HG03469 (cell line): ENCODE measurements at regions not wholly inside any gene's neighbourhood (a gene's known extent, or its start where the extent isn't known, plus 50 kb on each side); places are given as distances from the start of the nearest gene placed in this dataset.

Experiments
- ATAC-seq: cut with Tn5 transposase; IDR thresholded peaks from one replicate; pipeline ENCODE4 v1.9.1; 2021; ENCODE audit warnings: mild to moderate bottlenecking, moderate library complexity, moderate number of reproducible peaks; ENCODE audit not compliant: unreplicated experiment

DNA sequence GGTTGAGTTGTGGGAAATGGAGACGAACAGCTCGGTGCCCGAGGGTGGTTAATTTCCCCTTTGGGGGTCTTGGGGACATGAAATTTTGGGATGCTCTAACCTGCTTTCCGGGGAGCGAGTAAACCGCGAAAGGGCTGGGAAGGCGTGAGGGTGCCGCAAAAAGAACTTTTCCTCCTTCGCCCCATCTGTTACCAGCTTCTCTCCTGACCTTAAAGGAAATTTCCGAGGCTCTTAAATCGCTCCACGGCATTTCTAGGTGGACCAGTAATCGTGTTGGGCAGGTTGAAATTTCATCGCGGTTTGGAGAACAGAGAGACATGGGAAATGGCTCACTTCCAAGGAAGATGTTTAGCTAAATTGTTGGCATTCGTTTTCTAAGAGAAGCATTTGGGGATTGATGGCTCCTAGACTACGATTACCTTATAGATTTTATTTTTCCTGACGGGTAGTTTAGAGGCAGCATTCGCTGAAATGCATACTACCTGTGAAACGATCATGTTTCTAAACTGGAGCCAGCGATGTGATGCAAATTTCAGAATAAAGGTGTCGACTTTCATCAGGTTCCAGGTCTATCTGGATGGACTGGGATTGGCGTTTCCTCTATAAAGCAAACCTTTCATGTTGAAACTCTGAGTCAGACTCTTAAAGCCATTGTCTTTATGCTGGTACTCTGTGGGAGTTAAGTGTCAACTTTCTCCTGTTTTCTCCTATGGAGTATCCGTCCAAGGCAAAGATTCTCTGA, 414.5 kb downstream of the PCNX1 start:
- ATAC-seq = no peak

DNA sequence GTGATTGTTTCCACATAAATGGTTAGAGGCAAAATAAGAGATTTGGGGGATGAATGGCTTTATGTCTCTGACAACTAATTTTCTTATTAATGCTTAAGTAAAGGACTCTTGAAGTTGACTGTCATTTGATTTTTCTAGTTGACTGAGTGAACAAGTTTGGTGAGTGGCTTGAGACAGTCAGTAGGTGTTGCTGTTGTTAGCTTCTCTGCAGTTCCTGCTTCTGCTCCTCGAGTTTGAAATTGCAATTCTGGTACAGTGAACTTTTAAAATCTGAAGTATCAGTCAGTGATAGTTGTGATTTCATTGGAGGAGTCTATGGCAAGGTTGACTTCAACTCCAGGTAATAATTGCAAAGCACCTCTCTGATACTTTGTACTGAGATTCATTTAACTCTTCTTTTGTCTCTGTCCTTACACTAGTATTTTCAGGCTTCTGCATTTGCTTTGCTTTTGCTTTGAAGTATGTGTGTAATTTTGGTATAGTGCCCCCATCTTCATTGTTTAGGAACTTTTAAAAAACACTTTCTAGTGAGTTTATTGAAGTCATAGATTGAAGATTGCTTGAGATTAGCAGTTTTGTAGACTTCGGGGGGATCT, 415.5 kb downstream of the PCNX1 start:
- no peak for ATAC-seq

DNA sequence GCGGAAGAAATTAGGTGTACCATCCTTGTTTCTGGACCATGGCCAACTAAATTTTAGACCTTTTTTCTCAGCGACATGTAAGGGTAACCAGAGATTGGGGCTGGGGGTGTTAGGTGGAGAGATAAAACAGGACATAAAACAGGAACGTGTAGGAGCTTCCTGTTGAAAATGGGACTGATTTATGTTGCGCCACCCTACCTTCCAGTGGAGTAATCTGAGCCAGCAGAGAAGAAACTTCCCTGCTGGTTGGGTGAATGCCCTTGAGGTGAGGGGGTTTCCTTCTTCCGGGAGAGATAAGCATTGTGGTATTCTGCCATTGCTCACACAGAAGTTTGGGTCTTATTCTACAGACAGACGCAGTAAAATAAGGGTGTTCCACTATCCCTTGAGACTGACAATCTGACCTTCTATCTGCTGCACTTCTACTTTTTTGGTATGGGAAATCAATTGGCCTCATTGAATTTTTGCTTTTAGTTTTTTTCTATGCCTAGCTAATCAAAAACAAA, 417.6 kb downstream of the PCNX1 start:
- ATAC-seq = peak; percentile 21

DNA sequence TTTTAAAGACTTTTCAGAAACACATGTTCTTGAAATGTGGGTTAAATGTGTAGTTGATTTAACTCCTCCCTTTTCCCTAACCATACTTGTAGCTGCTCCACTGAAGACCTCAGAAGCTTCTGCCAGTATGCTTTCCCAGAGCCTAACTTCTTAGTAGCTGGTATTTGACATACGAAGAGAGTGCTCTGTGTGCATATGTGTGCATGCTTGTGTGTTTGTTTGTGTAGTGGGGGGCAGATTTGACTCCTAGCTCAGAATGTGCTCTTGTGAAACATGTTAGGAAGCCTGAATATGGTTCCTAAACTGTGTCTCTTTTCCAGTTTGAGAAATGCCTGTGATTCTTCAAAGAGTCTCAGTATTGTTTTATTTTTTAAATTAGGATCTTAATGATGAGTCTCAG, 420.4 kb downstream of the PCNX1 start:
- ATAC-seq = no peak

DNA sequence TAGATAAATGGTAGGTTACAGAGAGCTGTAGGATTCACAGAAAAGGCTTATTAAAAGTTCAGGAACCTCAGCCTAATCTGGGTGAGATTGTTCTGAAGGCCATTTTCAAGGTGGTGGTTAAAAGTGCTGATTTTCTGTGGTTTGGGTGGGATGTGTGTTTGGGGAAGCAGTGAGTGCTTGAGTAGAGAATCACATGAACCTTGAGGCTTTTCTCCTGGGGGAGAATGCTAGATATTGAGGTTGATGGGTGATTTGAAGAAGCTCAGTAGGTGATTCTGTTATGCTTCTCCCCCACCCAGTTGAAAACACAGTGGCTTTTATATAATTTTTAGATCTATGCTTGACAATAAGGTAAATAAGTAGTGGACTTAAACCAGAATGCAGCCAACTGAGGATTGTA, 420.9 kb downstream of the PCNX1 start:
- no peak for ATAC-seq

DNA sequence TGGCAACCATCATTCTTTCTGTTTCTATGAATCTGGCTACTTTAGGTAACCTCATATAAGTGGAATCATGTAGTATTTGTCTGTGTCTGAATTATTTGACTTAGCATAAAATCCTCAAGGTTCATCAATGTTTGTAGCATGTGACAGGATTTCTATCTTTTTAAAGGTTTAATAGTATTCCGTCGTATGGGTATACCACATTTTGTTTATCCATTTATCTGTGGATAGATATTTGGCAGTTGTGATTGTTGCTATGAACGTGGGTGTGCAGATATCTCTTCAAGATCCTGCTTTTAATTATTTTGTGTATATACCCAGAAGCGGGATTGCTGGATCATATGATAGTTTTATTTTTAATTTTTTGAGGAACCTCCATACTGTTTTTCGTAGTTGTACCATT, 421.7 kb downstream of the PCNX1 start:
- no peak for ATAC-seq

DNA sequence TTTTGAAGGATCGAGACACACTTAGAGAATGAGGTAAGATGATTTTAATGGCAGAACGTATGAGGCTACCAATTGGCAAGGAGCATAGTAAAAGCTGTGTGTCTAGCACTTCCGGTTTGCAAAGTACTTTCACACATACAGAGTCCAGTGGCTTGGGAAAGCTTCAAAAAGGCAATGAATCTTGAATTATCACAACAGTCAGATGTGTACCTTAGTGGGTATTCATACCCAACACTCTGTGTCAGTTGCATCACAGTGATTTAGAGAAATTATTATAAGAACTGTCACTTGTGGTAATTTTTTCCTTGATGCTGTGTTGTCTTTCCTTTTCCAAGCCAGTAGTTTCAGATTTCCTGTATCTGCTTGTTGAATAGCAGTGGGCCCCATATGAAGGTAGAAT, 424.1 kb downstream of the PCNX1 start:
- no peak for ATAC-seq

DNA sequence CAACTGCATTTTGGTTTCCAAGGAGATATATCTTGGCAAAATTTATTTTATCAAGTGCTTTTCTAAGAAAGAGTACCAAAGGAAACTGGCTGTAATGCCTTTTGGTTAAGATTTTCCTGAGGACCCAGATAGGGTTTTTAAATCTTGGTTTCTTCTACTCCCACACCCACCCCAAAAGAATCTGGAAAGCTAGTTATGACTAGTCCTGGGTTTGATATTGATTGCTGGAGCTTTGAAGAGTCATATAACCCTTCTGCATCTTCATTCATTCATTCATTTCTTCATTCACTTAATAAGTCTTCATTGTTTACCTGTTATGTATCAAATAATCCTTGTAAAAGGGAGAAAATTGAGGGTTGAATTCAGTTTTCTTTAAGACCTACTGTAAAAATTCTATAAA, 425.2 kb downstream of the PCNX1 start:
- no peak for ATAC-seq

DNA sequence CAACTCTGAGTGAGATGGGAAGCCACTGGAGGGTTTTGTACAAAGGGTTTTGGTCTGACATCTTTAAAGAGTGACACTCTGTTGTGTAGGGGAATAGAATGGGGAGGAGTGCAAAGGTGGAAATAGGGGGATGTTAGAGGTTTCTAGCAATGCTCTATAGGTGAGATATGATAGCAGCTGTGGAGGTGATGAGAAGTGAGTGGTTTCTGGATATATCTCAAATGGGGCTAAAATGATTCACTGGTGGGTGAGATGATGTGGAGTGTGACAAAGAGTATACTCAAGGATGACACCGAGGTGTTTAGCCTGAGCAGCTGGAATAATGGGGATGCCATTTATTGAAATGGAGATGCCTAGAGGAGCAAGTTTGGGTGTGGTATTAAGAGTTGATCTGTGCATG, 426.4 kb downstream of the PCNX1 start:
- no peak for ATAC-seq

DNA sequence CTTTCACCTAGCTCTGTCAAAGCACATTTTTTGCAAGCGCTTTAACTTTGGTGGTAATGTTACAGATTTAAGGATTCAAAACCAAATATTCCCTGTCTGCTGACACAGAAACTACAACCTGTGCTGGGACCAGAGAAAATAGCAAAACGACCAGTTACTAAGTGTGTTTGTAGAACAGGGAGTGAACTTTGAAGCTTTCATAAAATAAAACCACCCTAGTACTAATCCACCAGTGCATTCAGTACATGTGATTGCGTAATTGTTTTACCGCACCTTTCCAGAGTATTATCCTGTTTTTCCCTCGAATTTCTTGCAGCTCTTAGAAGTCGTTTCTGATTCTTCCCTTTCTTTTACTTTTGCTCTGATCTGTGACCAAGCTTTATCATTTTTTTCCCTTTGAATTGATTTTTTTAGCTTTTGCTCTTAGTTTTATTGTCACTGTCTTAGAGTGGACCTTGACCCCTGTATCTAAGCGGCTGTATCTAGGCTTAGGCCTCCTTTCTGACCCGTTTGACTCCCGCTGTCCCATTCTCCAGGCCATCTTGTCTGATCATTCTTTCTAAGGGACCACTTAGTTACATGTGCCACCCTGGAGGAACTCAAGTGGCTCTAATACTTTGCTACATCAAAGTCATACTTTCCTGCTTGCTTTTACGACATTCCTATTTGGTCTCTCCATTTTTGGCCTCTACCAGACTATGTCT, 429.4 kb downstream of the PCNX1 start:
- ATAC-seq = no peak

DNA sequence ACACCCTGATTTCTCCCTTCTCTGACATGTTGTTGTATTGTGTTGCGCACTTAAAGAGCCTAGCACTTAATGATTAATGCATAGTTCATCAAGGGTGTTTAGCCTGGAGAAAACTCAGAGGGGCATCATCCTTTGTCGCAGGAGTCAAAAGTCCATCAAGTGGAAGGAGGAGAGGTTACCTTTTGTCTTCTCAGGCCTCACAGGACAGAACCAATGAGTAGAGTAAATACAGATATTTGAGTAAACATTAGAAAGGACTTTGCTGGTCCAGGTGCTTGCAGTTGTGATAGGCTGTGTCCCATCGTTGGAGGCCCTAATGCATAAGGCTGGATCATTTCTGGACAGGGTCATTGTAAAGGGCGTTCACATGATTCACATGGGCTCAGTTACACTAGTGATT, 430.9 kb downstream of the PCNX1 start:
- no peak for ATAC-seq

DNA sequence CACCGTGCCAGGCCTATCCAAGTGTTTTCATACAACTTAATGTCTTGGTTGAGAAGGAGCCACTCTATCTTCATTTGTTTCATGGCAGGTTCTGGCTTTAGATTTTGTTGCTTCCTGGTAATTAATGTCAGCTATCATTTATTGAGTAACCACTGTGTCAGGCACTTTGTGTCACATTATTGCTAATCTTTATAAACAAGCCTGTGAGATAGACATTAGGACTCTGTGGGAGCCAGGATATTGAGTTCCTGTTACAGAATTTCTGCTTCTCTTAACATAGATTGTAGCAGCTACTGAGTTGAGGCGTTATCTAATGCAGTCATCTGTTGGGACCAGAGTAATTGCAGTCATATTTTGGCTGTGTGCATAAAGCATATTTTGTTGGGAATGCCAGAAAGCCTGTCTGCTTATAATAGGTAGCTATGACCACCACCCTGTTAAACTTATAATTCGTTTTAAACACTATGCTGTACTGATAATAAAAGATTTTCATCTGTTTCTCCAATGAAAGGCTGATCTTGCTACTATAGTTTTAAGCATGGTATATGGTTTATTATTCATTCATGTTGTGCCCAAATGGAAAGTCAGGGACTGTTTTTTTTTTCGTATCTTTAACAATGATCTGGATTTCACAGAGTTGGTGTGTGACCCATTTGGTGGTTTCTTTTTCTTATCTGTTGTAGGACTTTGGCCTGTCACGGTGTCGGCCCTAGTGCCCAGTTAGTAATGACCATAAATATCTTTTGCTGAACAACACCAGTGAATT, 432.6 kb downstream of the PCNX1 start:
- no peak for ATAC-seq

DNA sequence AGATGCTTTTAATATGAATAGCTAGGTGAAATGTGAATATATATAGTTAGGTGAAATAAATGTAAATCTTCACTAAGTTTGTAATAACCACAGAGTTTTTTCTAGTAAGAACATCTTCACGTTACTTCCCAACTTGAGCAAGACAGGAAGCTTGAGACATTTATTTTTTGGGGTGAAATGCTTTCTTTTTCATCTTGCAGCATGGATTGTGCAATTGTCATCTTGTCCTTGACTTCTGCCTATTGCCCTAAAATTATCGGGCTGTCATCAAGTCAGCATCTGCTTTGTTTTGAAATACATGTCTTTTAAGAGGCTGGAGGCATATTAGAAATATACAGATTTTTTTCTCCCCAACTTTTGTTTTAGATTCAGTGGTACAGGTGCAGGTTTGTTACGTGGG, 433.9 kb downstream of the PCNX1 start:
- ATAC-seq = no peak

DNA sequence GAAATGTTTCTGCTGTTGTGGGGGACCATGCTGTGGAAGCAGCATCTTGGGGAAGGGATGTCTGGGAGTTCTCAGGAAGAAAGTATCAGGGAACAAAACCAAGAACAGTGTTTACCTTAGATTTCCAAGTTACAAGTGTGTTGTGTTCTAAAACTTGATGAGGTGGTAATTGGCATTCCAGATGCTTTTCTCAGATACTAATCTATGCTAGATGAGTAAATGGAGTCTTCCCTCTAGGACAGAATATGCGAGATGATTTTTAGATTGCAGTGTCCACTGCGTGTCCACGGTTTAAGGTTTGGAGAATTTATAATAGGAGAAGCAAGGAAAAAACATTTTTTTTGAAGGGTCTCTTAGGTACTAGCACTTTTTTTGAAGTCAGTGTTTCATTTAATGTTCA, 436.5 kb downstream of the PCNX1 start:
- no peak for ATAC-seq

DNA sequence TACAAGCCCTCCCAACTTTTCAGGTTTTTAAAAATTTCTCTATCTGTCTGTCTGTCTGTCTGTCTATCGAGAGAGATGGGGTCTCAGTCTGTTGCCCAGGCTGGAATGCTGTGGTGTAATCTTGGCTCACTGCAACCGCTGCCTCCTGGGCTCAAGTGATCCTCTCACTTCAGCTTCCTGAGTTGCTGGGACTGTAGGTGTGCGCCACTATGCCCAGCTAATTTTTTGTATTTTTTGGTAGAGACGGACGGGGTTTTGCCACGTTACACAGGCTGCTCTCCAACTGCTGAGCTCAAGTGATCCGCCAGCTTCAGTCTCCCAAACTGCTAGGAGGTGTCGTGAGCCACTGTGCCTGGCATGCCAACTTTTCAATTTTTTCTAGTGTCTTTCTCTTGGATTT, 437.2 kb downstream of the PCNX1 start:
- ATAC-seq = no peak

DNA sequence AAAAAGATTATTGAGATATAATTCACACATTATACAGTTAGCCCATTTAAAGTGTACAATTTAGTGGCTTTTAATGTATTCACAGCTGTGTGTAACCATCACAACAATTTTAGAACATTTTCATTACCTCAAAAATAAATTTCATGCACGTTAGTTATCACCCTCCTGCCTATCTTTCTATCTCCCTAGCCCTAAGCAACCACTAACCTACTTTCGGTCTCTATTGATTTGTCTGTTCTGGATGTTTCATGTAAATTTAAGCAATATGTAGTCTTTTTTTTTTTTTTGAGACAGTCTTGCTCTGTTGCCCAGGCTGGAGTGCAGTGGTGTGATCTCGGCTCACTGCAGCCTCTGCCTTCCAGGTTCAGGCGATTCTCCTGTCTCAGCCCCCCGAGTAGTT, 439.4 kb downstream of the PCNX1 start:
- no peak for ATAC-seq

DNA sequence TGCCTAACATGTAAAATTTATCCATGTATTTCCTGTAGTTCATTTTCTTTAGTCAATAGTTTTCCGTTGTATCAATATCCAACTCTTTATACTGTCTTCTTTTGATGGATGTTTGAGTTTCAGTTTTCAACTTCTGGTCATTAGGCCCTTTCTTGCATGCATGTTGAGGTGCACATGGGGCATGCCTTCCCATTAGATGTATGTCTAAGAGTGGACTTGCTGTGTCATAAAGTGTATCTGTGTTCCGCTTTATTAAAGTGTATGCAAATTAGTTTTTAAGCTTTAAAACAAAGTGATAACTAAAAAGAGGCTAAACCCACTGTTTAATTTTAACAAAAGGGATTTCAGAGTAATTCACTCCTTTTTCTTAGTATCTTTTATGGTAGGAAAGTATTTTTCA, 441.1 kb downstream of the PCNX1 start:
- no peak for ATAC-seq

DNA sequence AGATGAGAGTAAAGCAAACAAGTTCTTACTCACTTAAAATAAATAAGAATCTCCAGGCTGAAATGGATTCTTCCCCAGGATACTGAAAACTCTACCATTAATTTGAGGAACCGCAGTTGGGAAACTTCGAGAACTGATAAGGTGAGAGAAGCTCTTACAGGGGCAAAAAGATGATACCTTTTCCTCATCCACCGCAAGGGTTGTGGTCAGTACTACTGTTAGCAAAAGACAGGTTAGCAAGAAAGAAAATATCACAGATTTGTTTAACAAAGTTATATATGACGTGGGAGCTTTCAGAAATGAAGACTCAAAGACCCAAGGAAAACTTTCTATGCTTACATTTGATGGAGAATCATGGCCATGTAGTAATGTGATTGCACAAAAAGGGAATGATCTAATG, 441.6 kb downstream of the PCNX1 start:
- ATAC-seq = no peak

DNA sequence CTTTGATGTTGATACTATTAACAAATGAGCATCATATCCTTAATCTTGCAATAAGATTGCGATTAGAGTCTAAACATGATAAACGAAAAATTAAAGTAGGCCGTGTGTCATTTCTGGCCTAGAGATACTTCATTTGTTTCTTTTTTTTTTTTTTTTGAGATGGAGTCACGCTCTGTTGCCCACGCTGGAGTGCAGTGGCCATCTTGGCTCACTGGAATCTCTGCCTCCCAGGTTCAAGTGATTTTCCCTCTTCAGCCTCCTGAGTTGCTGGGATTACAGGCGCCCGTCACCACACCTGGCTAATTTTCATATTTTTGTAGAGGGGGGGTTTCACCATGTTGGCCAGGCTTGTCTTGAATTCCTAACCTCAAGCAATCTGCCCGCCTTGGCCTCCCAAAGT, 446.9 kb downstream of the PCNX1 start:
- no peak for ATAC-seq

DNA sequence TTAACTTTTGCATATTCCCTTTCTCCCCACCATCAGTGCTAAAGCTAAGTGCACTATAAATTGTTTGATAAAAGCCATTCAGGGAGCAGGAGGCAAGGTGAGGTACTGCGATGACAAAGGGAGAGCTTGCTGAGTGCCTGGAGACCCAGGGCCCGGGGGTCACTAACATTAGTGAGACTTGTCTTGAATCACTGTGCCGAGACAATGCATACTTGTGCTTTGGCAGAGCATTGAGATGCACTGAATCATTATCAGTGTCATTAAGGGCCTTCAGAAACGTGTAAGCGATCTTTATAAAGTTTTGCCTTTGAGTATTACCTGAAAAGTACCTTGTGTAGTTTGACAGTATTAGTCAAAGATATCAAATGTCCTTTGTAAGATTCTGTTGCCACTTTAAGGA, 447.5 kb downstream of the PCNX1 start:
- ATAC-seq = no peak
